ENCODE measurements at regions not wholly inside any gene's neighbourhood (a gene's known extent, or its start where the extent isn't known, plus 50 kb on each side); places are given as distances from the start of the nearest gene placed in this dataset.

GRCh38 chr10:129394518-129395328, 72.3 kb upstream of the MGMT start:
- no peaks in the 10 kb centered on the region for H3K27me3 ChIP-seq (ENCODE audit: control insufficient read depth, low read length)
- H3K9me3 ChIP-seq (ENCODE audit: control insufficient read depth, insufficient read depth, low read length), result no peaks in the 10 kb centered on the region
- TF ChIP-seq, protein P1, sequence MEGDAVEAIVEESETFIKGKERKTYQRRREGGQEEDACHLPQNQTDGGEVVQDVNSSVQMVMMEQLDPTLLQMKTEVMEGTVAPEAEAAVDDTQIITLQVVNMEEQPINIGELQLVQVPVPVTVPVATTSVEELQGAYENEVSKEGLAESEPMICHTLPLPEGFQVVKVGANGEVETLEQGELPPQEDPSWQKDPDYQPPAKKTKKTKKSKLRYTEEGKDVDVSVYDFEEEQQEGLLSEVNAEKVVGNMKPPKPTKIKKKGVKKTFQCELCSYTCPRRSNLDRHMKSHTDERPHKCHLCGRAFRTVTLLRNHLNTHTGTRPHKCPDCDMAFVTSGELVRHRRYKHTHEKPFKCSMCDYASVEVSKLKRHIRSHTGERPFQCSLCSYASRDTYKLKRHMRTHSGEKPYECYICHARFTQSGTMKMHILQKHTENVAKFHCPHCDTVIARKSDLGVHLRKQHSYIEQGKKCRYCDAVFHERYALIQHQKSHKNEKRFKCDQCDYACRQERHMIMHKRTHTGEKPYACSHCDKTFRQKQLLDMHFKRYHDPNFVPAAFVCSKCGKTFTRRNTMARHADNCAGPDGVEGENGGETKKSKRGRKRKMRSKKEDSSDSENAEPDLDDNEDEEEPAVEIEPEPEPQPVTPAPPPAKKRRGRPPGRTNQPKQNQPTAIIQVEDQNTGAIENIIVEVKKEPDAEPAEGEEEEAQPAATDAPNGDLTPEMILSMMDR (IDR thresholded peaks at IDR 0.05; ENCODE audit: low read depth, low read length, poor library complexity, severe bottlenecking), result no peak
- TF ChIP-seq EZH2phosphoT487 (IDR thresholded peaks at IDR 0.05; ENCODE audit: borderline replicate concordance, low read length), result no peak
- H4K20me1 ChIP-seq (ENCODE audit: control insufficient read depth, insufficient read depth, low read depth, low read length), result no peaks in the 10 kb centered on the region
- peaks cover 13% of the 10 kb centered on the region for H3K4me1 ChIP-seq (ENCODE audit: control insufficient read depth, low read length)
- H3F3A ChIP-seq (ENCODE audit: control insufficient read depth, insufficient read depth), result no peaks in the 10 kb centered on the region
- no peaks in the 10 kb centered on the region for H3K9me2 ChIP-seq (replicated peaks; ENCODE audit: control insufficient read depth, low read length)
- no peak overlapping the region for H3K4me3 ChIP-seq (ENCODE audit: low read length)
- H3K79me2 ChIP-seq (ENCODE audit: control insufficient read depth, low read length), result no peaks in the 10 kb centered on the region
- no peak overlapping the region for H3K27ac ChIP-seq (ENCODE audit: low read depth, low read length)
- no peaks in the 10 kb centered on the region for H3K36me3 ChIP-seq (ENCODE audit: control insufficient read depth, low read length)
- no peak overlapping the region for H3K4me2 ChIP-seq (ENCODE audit: low read length)

DNA sequence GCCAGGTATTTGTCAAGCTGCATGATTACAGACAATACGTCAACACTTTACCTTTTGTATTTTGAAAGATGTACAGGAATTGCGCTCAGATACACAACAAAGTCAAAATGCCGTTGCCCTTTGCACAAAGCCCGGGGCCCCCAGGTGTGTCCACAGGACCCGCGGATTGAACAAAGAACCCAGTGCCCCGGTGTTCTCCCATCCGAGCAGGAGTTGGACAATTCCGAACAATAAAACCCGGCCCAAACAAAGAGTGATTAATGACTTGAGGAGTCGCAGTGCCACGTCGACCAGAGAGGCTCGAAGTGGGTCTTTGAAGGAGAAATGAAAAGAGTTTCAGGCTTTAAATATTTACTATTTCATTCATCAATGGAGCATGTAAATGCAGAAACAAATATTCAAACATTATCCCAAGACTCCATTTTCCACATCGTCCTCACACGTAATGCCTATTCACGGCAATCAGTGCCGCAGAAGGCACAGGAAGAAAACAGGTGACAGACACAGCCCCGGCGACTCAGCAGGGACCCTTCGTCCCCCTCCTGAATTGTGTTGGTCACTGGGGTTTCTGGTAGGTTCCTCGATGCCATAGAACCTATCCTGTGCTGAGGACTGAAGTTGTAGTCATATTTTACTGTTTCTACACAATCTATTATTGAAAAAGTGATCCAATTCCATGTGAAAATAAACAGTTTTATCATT, 70.9 kb upstream of the MGMT start:
- Histone ChIP-seq H3K9me3 (ENCODE audit: control insufficient read depth, insufficient read depth, low read length) (no peaks in the 10 kb centered on the region), H3K27ac (ENCODE audit: low read depth, low read length) (no peak overlapping the region), H3K27me3 (ENCODE audit: control insufficient read depth, low read length) (no peaks in the 10 kb centered on the region), H3K4me2 (ENCODE audit: low read length) (no peak overlapping the region), H3K4me3 (ENCODE audit: low read length) (no peak overlapping the region), H3F3A (ENCODE audit: control insufficient read depth, insufficient read depth) (no peaks in the 10 kb centered on the region), H3K79me2 (ENCODE audit: control insufficient read depth, low read length) (no peaks in the 10 kb centered on the region), H3K9me2 (replicated peaks; ENCODE audit: control insufficient read depth, low read length) (no peaks in the 10 kb centered on the region), H3K4me1 (ENCODE audit: control insufficient read depth, low read length) (no peaks in the 10 kb centered on the region), H3K36me3 (ENCODE audit: control insufficient read depth, low read length) (no peaks in the 10 kb centered on the region), H4K20me1 (ENCODE audit: control insufficient read depth, insufficient read depth, low read depth, low read length) (no peaks in the 10 kb centered on the region)
- TF ChIP-seq, protein P1 (IDR thresholded peaks at IDR 0.05; ENCODE audit: low read depth, low read length, poor library complexity, severe bottlenecking), result no peak
- TF ChIP-seq EZH2phosphoT487 (IDR thresholded peaks at IDR 0.05; ENCODE audit: borderline replicate concordance, low read length), result no peak

- Histone ChIP-seq H3F3A (ENCODE audit: control insufficient read depth, insufficient read depth) (no peaks in the 10 kb centered on the region), H3K4me1 (ENCODE audit: control insufficient read depth, low read length) (no peaks in the 10 kb centered on the region), H3K27ac (ENCODE audit: low read depth, low read length) (no peak overlapping the region), H3K9me2 (replicated peaks; ENCODE audit: control insufficient read depth, low read length) (no peaks in the 10 kb centered on the region), H3K27me3 (ENCODE audit: control insufficient read depth, low read length) (no peaks in the 10 kb centered on the region), H3K4me3 (ENCODE audit: low read length) (no peak overlapping the region), H3K9me3 (ENCODE audit: control insufficient read depth, insufficient read depth, low read length) (no peaks in the 10 kb centered on the region), H3K79me2 (ENCODE audit: control insufficient read depth, low read length) (no peaks in the 10 kb centered on the region), H4K20me1 (ENCODE audit: control insufficient read depth, insufficient read depth, low read depth, low read length) (no peaks in the 10 kb centered on the region), H3K4me2 (ENCODE audit: low read length) (no peak overlapping the region), H3K36me3 (ENCODE audit: control insufficient read depth, low read length) (no peaks in the 10 kb centered on the region)
- no peak for TF ChIP-seq EZH2phosphoT487 (IDR thresholded peaks at IDR 0.05; ENCODE audit: borderline replicate concordance, low read length)
- TF ChIP-seq, protein P1 (IDR thresholded peaks at IDR 0.05; ENCODE audit: low read depth, low read length, poor library complexity, severe bottlenecking), result no peak
These were observed 69.7 kb upstream of the MGMT start for GRCh38 chr10:129397198-129397974.

Measured in DOHH2 (cell line).